AG09309 (cell line): ENCODE measurements at regions not wholly inside any gene's neighbourhood (a gene's known extent, or its start where the extent isn't known, plus 50 kb on each side); places are given as distances from the start of the nearest gene placed in this dataset.

Source experiments
- DNase-seq: peaks from one replicate; pipeline ENCODE4 v3.0.0-alpha.2; 2010; ENCODE audit warnings: low read depth
- H3K4me3 ChIP-seq: 2 replicates; pipeline ENCODE4 v1.5.1; 2011; ENCODE audit warnings: mild to moderate bottlenecking, low read depth, low read length, moderate library complexity; ENCODE audit not compliant: control insufficient read depth
- TF ChIP-seq, protein P1 (sequence below): IDR thresholded peaks from 2 replicates; pipeline ENCODE4 v1.5.1; 2011; ENCODE audit warnings: mild to moderate bottlenecking, low read depth, low read length, inconsistent platforms; ENCODE audit not compliant: insufficient read depth, control insufficient read depth; ENCODE audit errors: missing control alignments

DNA sequence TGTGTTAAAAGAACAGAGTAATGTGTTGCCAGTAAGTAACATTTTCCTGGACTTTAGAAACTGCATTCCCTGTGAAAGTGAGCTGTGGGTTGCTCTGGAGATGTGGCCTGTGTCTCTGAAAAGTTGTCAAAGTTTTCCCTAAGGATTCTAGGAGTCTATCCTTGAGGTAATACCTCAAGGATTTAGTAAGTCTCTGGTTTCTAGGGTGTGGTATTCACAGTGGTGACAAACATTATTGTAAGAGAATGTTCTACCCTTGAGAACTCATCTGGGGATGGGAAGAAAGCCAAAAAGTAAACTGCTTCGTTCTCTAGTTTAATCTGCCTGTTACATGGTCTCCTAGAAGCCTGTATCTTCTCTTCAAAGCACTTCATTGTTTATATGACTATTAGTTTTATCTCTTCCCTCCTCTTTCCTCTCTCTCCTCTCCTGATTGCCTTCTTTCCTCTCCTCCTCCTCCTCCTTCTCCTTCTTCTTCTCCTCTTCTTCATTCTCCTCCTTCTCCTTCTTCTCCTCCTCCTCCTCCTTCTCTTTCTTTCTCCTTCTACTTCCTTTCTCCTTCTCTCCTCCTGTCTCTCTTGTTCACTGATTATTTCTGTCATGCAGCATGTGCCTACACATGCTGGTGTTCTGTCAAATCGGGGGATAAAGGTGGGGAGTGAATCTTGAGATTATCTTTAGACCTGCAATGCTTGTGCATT lies 321.3 kb downstream of the PTTG2 start:
- TF ChIP-seq, protein P1, sequence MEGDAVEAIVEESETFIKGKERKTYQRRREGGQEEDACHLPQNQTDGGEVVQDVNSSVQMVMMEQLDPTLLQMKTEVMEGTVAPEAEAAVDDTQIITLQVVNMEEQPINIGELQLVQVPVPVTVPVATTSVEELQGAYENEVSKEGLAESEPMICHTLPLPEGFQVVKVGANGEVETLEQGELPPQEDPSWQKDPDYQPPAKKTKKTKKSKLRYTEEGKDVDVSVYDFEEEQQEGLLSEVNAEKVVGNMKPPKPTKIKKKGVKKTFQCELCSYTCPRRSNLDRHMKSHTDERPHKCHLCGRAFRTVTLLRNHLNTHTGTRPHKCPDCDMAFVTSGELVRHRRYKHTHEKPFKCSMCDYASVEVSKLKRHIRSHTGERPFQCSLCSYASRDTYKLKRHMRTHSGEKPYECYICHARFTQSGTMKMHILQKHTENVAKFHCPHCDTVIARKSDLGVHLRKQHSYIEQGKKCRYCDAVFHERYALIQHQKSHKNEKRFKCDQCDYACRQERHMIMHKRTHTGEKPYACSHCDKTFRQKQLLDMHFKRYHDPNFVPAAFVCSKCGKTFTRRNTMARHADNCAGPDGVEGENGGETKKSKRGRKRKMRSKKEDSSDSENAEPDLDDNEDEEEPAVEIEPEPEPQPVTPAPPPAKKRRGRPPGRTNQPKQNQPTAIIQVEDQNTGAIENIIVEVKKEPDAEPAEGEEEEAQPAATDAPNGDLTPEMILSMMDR = no peak
- H3K4me3 ChIP-seq = no peak overlapping the region
- no peak for DNase-seq

GRCh38 chr4:38283724-38284123 lies 323.5 kb downstream of the PTTG2 start:
- TF ChIP-seq, protein P1 = no peak
- H3K4me3 ChIP-seq = no peak overlapping the region
- no peak for DNase-seq

GRCh38 chr4:38284294-38285030 lies 324.3 kb downstream of the PTTG2 start:
- H3K4me3 ChIP-seq = no peak overlapping the region
- TF ChIP-seq, protein P1 = no peak
- no peak for DNase-seq

DNA sequence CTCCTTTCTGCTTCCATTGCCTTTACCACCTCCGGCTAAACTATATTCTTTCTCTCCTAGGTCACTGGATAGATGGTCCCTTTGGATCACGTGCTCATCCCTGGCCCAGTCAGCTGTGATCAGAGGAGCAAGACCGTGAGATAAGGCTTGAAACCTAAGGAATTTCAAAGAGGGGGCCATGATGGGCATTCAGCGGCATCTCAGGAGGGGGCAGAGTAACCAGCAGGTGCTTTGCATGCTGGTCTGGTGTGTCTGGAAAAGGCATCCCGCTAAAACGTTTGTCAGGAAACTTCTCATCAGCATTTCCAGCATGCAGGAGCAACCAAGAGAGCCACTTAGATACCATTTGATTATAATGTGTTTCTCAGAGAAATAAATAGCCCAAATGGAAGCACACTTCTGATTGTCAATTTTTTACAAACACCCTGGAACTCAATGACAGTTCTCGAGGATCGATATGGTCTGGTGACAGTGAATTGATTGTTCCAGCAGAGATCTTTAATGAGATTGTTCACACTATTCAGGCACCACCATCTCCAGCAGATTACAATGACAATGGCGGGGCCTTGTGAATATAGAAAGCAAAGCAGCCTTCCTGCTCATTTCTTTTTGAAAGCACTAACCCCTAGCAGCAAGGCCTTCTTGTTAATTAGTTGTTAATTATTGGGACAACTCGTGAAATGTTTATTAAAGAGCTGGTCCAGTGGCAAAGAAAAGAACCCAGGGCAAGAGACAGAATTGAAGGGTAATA lies 327.1 kb downstream of the PTTG2 start:
- TF ChIP-seq, protein P1 = no peak
- H3K4me3 ChIP-seq = no peak overlapping the region
- no peak for DNase-seq

GRCh38 chr4:38289553-38289952 lies 329.4 kb downstream of the PTTG2 start:
- no peak overlapping the region for H3K4me3 ChIP-seq
- no peak for DNase-seq
- TF ChIP-seq, protein P1 = no peak

DNA sequence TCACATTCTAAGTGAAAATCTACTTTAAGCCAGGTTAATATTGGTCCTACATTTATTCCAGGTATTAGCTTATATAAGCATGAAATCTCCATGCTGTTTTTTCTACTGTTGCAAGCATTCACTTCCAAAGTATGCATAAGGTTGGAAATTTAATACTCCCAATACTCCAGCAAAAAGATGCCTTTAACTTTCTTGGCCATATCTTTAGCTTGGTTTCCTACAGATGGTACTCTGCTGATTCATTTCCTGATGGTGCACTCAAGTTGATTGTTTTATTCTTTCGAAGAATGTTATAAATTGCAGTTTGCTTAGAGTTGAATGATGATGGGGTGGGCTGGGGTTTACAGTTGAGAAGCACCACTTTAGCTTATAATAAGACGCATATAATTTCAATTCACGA lies 330.2 kb downstream of the PTTG2 start:
- TF ChIP-seq, protein P1 = no peak
- no peak overlapping the region for H3K4me3 ChIP-seq
- DNase-seq = no peak
